ENCODE measurements at regions not wholly inside any gene's neighbourhood (a gene's known extent, or its start where the extent isn't known, plus 50 kb on each side); places are given as distances from the start of the nearest gene placed in this dataset.

- DNase-seq, result no peak
These were observed 399.9 kb downstream of the SH3GL2 start for GRCh38 chr9:17978773-17979172.

DNA sequence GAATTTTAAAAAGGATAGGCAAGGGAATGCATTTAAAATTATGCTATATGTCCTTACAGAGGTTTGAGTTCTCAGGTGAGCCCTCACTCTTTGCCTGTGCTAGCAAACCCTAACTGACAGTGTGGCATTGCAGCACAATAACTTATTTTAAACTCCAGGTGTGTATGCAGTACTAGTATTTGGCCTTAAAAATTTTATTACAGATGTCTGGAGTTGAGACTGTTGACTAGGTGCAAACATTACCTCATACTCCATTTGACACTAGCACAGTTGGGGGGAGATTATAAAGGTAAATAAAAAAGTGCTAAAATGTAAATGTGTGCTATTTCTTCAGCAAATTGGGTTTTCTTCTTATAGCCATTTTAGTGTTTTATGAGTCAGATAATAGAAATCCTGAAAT is 407.7 kb downstream of the SH3GL2 start:
- DNase-seq, result peak; percentile 20

- no peak for DNase-seq
These were observed 408.3 kb downstream of the SH3GL2 start for GRCh38 chr9:17987189-17987588.

GRCh38 chr9:17988489-17988888 is 409.6 kb downstream of the SH3GL2 start:
- no peak for DNase-seq

DNA sequence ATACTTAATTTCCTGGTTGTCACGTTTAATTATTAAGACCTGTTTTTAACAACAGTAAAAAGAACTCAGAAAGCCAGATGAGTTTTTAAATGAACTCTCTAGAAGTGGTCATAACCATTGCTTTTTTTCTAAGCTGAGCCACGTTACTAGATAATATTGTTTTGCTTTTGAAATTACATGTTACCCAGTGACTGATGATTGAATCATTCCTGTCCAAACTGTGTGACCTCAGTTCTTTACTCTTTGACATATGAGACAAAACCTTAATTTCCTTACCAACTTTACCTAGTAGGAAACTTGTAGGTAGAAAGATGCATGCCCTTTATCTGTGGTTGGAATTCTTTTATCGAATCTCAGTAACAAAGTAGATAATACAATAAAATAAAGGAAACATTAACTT is 411.7 kb downstream of the SH3GL2 start:
- no peak for DNase-seq

- no peak for DNase-seq
These were observed 414.2 kb downstream of the SH3GL2 start for GRCh38 chr9:17993024-17993423.

- no peak for DNase-seq
These were observed 416.0 kb downstream of the SH3GL2 start for GRCh38 chr9:17994695-17995425.

- DNase-seq, result no peak
These were observed 417.9 kb downstream of the SH3GL2 start for GRCh38 chr9:17996728-17997127.

- no peak for DNase-seq
These were observed 424.0 kb downstream of the SH3GL2 start for GRCh38 chr9:18002718-18003438.

- DNase-seq, result no peak
These were observed 427.7 kb downstream of the SH3GL2 start for GRCh38 chr9:18006591-18006990.

DNA sequence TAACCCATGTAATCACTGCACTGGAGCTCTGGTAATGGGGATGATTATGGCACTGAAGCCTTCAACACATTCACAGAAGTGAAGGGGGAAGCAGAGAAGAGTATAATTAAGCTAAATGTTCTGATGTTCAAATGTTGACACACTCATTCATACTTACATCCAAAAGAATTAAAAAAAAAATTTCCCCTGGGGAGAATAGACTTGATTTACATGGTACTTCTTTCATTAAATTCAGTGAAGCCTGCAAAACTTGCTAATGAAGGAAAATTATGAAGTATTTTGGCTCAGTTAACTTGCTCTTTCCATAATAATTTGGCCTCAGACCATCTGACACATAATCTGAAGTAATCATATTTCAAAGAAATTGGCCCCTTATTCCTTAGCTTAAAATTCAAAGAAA is 428.8 kb downstream of the SH3GL2 start:
- peak; percentile 88 for DNase-seq

GRCh38 chr9:18009902-18010301 is 431.0 kb downstream of the SH3GL2 start:
- no peak for DNase-seq

DNA sequence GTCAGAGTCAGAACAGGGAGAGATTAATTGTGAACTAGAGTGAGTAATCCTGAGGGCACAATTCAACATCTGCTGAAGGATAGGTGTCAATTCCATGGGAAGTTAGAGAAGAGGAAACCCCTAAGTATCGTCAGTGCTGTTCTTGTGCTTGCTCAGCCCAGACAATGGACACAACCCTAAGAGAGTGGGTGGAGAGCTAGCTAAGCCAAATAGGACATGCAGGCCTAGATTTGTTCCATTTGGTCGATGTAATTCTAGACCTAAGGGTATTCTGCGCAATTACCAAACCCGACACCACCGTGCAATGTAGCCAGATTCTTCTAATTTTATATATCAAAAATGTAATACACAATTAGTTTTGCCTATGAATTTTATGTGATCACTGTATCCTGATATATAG is 431.6 kb downstream of the SH3GL2 start:
- no peak for DNase-seq

- no peak for DNase-seq
These were observed 433.3 kb downstream of the SH3GL2 start for GRCh38 chr9:18012170-18012569.

DNA sequence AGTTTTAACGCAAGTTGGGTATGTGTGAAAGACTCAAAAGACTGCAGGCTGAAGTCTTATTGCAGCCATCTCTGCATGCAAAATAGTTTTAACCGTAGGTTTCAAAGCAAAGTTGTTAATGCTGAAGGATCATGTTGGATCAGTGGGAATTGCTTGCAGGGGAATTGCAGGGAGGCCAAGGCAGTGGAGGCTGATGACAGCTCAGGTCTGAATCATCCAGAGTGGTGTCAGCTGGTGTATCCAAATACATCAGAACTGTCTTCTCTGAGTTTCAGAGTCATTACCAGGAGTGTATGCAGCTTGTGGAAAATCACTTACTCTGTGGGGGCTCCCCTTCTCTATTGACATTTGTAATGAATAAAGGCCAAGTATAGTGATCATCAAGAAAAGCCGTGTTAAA is 435.7 kb downstream of the SH3GL2 start:
- no peak for DNase-seq

GRCh38 chr9:18015116-18015515 is 436.2 kb downstream of the SH3GL2 start:
- no peak for DNase-seq

- no peak for DNase-seq
These were observed 438.3 kb downstream of the SH3GL2 start for GRCh38 chr9:18017136-18017535.

- DNase-seq, result no peak
These were observed 439.4 kb downstream of the SH3GL2 start for GRCh38 chr9:18018221-18018620.

GRCh38 chr9:18018661-18019060 is 439.8 kb downstream of the SH3GL2 start:
- DNase-seq, result no peak

GRCh38 chr9:18020121-18020745 is 441.4 kb downstream of the SH3GL2 start:
- DNase-seq, result no peak

- DNase-seq, result no peak
These were observed 443.8 kb downstream of the SH3GL2 start for GRCh38 chr9:18022642-18023041.

GRCh38 chr9:18023332-18023731 is 444.5 kb downstream of the SH3GL2 start:
- DNase-seq, result no peak

DNA sequence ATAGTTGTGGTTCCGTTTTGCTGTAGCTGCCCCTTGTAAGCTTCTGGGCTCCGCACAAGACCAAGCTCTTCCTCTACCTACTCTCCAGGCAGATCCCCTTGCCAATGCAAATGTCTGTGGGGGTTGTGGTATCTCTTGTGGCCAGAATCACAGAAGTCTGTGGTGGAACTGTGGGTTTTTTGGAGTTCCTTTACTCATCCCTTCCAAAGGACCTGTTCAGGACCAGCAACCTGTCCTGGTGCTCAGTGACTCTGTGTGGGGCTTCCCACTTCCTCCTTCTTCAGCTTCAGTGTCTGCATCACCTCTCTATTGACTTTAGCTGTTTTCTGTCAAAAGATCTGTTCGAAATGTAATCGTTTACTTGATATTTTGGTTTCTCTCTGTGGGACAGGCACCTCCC is 441.3 kb upstream of the ADAMTSL1 start:
- no peak for DNase-seq
